SH-SY5Y (cell line): ENCODE measurements at regions not wholly inside any gene's neighbourhood (a gene's known extent, or its start where the extent isn't known, plus 50 kb on each side); places are given as distances from the start of the nearest gene placed in this dataset.

Experiments
- GATA2 ChIP-seq: IDR thresholded peaks from 2 replicates; pipeline ENCODE4 v1.6.1; 2011; ENCODE audit warnings: mild to moderate bottlenecking, low read depth, low read length
- GATA3 ChIP-seq: IDR thresholded peaks from 2 replicates; pipeline ENCODE4 v1.6.1; 2011; ENCODE audit warnings: low read depth, mild to moderate bottlenecking, low read length, moderate library complexity

- no peak for TF ChIP-seq GATA2
- no peak for TF ChIP-seq GATA3
Measured at GRCh38 chr4:137432446-137433311, 99.6 kb downstream of the PCDH18 start.
